ENCODE measurements at regions not wholly inside any gene's neighbourhood (a gene's known extent, or its start where the extent isn't known, plus 50 kb on each side); places are given as distances from the start of the nearest gene placed in this dataset.

DNA sequence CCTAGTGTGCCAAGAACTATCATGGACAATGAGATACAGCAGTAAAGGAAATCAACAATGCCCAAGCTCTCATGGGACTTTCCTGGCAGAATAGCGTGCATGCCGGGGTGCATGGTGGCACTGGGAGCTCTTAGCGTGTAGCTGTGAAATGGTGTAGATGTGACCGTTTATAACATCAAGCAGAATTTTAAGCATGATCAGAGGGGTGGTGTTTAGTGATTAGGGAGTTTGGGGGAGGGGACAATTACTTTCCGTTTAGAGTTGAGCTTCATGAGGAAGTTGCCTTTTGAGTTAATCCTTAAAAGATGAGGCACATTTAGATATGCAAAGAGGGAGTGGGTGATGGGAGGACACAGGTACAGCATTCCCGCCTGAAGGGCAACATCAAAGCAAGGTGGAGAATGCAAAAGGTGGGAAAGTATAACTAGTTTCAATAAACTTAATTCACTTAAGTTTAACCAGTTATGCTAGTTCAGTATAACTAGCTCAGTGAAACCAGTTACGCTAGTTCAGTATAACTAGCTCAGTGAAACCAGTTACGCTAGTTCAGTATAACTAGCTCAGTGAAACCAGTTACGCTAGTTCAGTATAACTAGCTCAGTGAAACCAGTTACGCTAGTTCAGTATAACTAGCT is 661.6 kb downstream of the QKI start:
- intact Hi-C loops (cut with DNase I; ENCODE audit: low total_unique reads) (no loop called here), in situ Hi-C loops (cut with MboI; ENCODE audit: low pct_ligation_motif_present in 1 of 4, low pct_unique_long_range_greater_than_20kb in 1 of 4, low sequenced_read_pairs in 3 of 4) (no loop called here)
- Histone ChIP-seq H3K9me3 (no peaks in the 10 kb centered on the region), H3K36me3 (no peaks in the 10 kb centered on the region), H3K4me3 (no peak overlapping the region), H3K4me1 (no peaks in the 10 kb centered on the region), H3K27ac (no peak overlapping the region), H3K27me3 (no peaks in the 10 kb centered on the region)
- no peak for TF ChIP-seq POLR2A (IDR thresholded peaks at IDR 0.05)
- no peak for TF ChIP-seq EP300 (IDR thresholded peaks at IDR 0.05; ENCODE audit: low read depth)
- no peak for TF ChIP-seq CTCF (IDR thresholded peaks at IDR 0.05)
- no peak for TF ChIP-seq POLR2AphosphoS5 (IDR thresholded peaks at IDR 0.05)
- no peak for DNase-seq
- WGBS, 2 donors (ENCODE audit: low coverage in 1 of 2), result 88 to 91% methylated on average over 5 to 9 of the region's 10 CpGs

DNA sequence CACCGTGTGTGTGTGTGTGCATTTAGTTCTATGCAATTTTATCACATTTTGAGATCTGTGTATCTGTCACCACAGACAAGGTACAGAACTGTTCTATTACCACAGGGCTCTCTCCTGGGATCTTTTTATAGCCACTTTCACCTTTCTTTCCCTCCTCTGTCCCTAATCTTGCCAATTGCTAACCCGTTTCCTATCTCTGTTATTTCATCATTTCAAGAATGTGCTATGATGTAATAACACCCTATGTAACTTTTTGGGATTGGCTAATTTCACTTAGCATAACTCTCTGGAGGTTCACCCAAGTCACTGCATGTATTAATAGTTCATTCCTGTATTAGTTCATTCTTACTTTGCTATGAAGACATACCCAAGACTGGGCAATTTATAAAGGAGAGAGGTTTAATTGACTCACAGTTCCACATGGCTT is 657.7 kb downstream of the QKI start:
- intact Hi-C loops (cut with DNase I; ENCODE audit: low total_unique reads), result no loop called here
- H3K27me3 ChIP-seq, result no peaks in the 10 kb centered on the region
- no peak for TF ChIP-seq POLR2A (IDR thresholded peaks at IDR 0.05)
- no peak for TF ChIP-seq EP300 (IDR thresholded peaks at IDR 0.05; ENCODE audit: low read depth)
- no peak for TF ChIP-seq POLR2AphosphoS5 (IDR thresholded peaks at IDR 0.05)
- TF ChIP-seq CTCF (IDR thresholded peaks at IDR 0.05), result no peak
- no peak overlapping the region for H3K27ac ChIP-seq
- DNase-seq, result no peak
- H3K36me3 ChIP-seq, result no peaks in the 10 kb centered on the region
- H3K9me3 ChIP-seq, result no peaks in the 10 kb centered on the region
- H3K4me1 ChIP-seq, result no peaks in the 10 kb centered on the region
- WGBS, 2 donors (ENCODE audit: low coverage in 1 of 2), result 50 to 65% methylated on average over 1 to 2 of the region's 2 CpGs
- no peak overlapping the region for H3K4me3 ChIP-seq
- in situ Hi-C loops (cut with MboI; ENCODE audit: low pct_ligation_motif_present in 1 of 4, low pct_unique_long_range_greater_than_20kb in 1 of 4, low sequenced_read_pairs in 3 of 4), result no loop called here

DNA sequence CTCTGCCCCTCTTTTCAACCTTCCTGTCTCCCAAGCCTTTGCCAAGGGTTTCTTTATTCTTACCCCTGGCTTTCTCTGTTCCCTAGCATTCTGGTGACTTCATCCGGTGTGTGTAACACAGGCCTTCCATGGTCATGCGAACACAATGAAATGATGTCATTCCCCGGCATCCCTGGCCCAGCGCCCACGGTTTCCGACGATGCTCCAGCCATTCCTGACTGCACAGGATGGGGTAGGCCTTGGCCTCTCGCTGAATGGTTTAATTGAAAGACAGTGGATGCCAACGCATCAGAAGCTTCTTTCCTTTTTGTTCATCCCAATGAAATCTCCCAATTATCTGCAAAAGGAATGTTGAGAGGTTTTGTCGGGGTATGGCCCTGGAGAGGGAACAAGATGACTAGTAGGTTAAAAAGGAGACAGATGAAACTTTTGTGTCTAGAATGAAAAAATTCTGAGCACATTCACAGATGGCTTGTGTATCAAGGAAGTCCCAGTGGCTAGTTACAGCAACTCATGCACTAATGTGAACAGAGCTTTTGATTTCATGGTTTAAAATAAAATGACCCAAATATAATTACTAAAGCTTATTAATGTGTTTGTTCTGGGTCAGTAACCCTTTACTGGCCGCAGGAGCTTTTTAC is 655.0 kb downstream of the QKI start:
- H3K4me1 ChIP-seq, result no peaks in the 10 kb centered on the region
- H3K27ac ChIP-seq, result no peak overlapping the region
- WGBS, 2 donors (ENCODE audit: low coverage in 1 of 2), result 79 to 86% methylated on average over 7 to 11 of the region's 11 CpGs
- intact Hi-C loops (cut with DNase I; ENCODE audit: low total_unique reads), result no loop called here
- no peaks in the 10 kb centered on the region for H3K27me3 ChIP-seq
- H3K4me3 ChIP-seq, result no peak overlapping the region
- TF ChIP-seq EP300 (IDR thresholded peaks at IDR 0.05; ENCODE audit: low read depth), result no peak
- TF ChIP-seq POLR2AphosphoS5 (IDR thresholded peaks at IDR 0.05), result no peak
- no peak for TF ChIP-seq POLR2A (IDR thresholded peaks at IDR 0.05)
- in situ Hi-C loops (cut with MboI; ENCODE audit: low pct_ligation_motif_present in 1 of 4, low pct_unique_long_range_greater_than_20kb in 1 of 4, low sequenced_read_pairs in 3 of 4), result no loop called here
- H3K9me3 ChIP-seq, result no peaks in the 10 kb centered on the region
- no peak for DNase-seq
- H3K36me3 ChIP-seq, result no peaks in the 10 kb centered on the region

DNA sequence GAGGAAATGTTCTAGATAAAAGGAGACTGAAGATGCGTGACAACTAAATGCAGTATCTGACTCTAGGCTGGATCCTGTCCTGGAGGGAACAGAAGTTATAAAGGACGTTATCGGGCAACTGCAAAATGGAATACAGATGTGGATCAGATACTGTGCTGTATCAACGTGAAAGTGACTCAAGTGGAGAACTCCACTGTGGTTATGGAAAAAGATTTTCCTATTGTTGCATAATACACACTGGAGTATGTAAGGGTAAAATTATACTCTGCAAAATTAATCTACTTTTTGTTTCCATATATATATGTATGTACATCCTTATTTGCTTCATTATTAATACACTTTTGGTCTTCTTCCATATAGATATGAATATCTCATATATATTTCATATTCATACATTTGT is 654.0 kb downstream of the QKI start:
- in situ Hi-C loops (cut with MboI; ENCODE audit: low pct_ligation_motif_present in 1 of 4, low pct_unique_long_range_greater_than_20kb in 1 of 4, low sequenced_read_pairs in 3 of 4), result no loop called here
- intact Hi-C loops (cut with DNase I; ENCODE audit: low total_unique reads), result no loop called here
- no peak overlapping the region for H3K4me3 ChIP-seq
- H3K4me1 ChIP-seq, result no peaks in the 10 kb centered on the region
- no peaks in the 10 kb centered on the region for H3K36me3 ChIP-seq
- H3K27me3 ChIP-seq, result no peaks in the 10 kb centered on the region
- no peak for TF ChIP-seq EP300 (IDR thresholded peaks at IDR 0.05; ENCODE audit: low read depth)
- H3K27ac ChIP-seq, result no peak overlapping the region
- no peak for DNase-seq
- 80 to 83% methylated on average over 4 of the region's 4 CpGs for WGBS, 2 donors (ENCODE audit: low coverage in 1 of 2)
- no peaks in the 10 kb centered on the region for H3K9me3 ChIP-seq

- WGBS, 2 donors (ENCODE audit: low coverage in 1 of 2), result 86 to 88% methylated on average over 4 to 5 of the region's 5 CpGs
- intact Hi-C loops (cut with DNase I; ENCODE audit: low total_unique reads) (no loop called here), in situ Hi-C loops (cut with MboI; ENCODE audit: low pct_ligation_motif_present in 1 of 4, low pct_unique_long_range_greater_than_20kb in 1 of 4, low sequenced_read_pairs in 3 of 4) (no loop called here)
Measured at GRCh38 chr6:164066766-164067165, 652.2 kb downstream of the QKI start.

More at GRCh38 chr6:164066766-164067165, 652.2 kb downstream of the QKI start:
- no peak for DNase-seq
- TF ChIP-seq CTCF (IDR thresholded peaks at IDR 0.05), result no peak
- no peak for TF ChIP-seq POLR2A (IDR thresholded peaks at IDR 0.05)
- no peak for TF ChIP-seq POLR2AphosphoS5 (IDR thresholded peaks at IDR 0.05)
- no peak for TF ChIP-seq EP300 (IDR thresholded peaks at IDR 0.05; ENCODE audit: low read depth)
- Histone ChIP-seq H3K27me3 (no peaks in the 10 kb centered on the region), H3K36me3 (no peaks in the 10 kb centered on the region), H3K4me3 (no peak overlapping the region), H3K9me3 (no peaks in the 10 kb centered on the region), H3K4me1 (no peaks in the 10 kb centered on the region), H3K27ac (no peak overlapping the region)
